ENCODE measurements at regions not wholly inside any gene's neighbourhood (a gene's known extent, or its start where the extent isn't known, plus 50 kb on each side); places are given as distances from the start of the nearest gene placed in this dataset.

- Histone ChIP-seq H3K4me1 (no peaks in the 10 kb centered on the region), H3K9me3 (peaks cover 0 to 5% (median 0%) of the 10 kb centered on the region in 8 donors), H3K36me3 (no peaks in the 10 kb centered on the region), H3K4me3 (no peak overlapping the region), H3K27ac (no peak overlapping the region), H3K27me3 (replicated peaks in 1 of 7) (no peaks in the 10 kb centered on the region)
- intact Hi-C loops (cut with DNase I; ENCODE audit: low total_unique reads): no loop called here
- TF ChIP-seq POLR2A (IDR thresholded peaks at IDR 0.05) (no peak), POLR2AphosphoS5 (IDR thresholded peaks at IDR 0.05) (no peak), CTCF (IDR thresholded peaks at IDR 0.05 in 8 of 11, conservative IDR thresholded peaks at IDR 0.05 in 3 of 11) (no peak)
- whole genome bisulfite sequencing, 5 donors: 73 to 90% (median 84%) methylated on average over 8 of the region's 8 CpGs
- DNase-seq: no peak
Observed at GRCh38 chr7:54701982-54702381, 57.0 kb downstream of the SEC61G start.

GRCh38 chr7:54699715-54700114, 59.3 kb downstream of the SEC61G start:
- intact Hi-C loops (cut with DNase I; ENCODE audit: low total_unique reads): no loop called here
- no peaks in the 10 kb centered on the region for H3K27me3 ChIP-seq (replicated peaks in 1 of 7)
- H3K27ac ChIP-seq: no peak overlapping the region
- DNase-seq: no peak
- H3K36me3 ChIP-seq: no peaks in the 10 kb centered on the region
- H3K4me1 ChIP-seq: no peaks in the 10 kb centered on the region
- WGBS, 5 donors: 52 to 86% (median 82%) methylated on average over 5 of the region's 5 CpGs
- no peak overlapping the region for H3K4me3 ChIP-seq
- no peak for TF ChIP-seq POLR2AphosphoS5 (IDR thresholded peaks at IDR 0.05)
- no peak for TF ChIP-seq CTCF (IDR thresholded peaks at IDR 0.05 in 8 of 11, conservative IDR thresholded peaks at IDR 0.05 in 3 of 11)
- TF ChIP-seq POLR2A (IDR thresholded peaks at IDR 0.05): no peak
- peaks cover 0 to 5% (median 0%) of the 10 kb centered on the region in 8 donors for H3K9me3 ChIP-seq

- no peak for DNase-seq
- intact Hi-C loops (cut with DNase I; ENCODE audit: low total_unique reads): no loop called here
Observed at GRCh38 chr7:54697659-54698186, 61.3 kb downstream of the SEC61G start.

GRCh38 chr7:54690892-54691291, 68.1 kb downstream of the SEC61G start:
- no peak for DNase-seq

More at GRCh38 chr7:54697659-54698186, 61.3 kb downstream of the SEC61G start:
- Histone ChIP-seq H3K27ac (no peak overlapping the region), H3K27me3 (replicated peaks in 1 of 7) (no peaks in the 10 kb centered on the region), H3K4me1 (no peaks in the 10 kb centered on the region), H3K4me3 (no peak overlapping the region), H3K36me3 (no peaks in the 10 kb centered on the region), H3K9me3 (peaks cover 0 to 5% (median 0%) of the 10 kb centered on the region in 8 donors)
- no peak for TF ChIP-seq POLR2AphosphoS5 (IDR thresholded peaks at IDR 0.05)
- WGBS, 5 donors: 67 to 86% (median 72%) methylated on average over 26 to 32 of the region's 32 CpGs

More at GRCh38 chr7:54690892-54691291, 68.1 kb downstream of the SEC61G start:
- H3K27ac ChIP-seq: no peak overlapping the region
- no peaks in the 10 kb centered on the region for H3K4me1 ChIP-seq
- no peaks in the 10 kb centered on the region for H3K27me3 ChIP-seq (replicated peaks in 1 of 7)
- intact Hi-C loops (cut with DNase I; ENCODE audit: low total_unique reads): no loop called here
- no peaks in the 10 kb centered on the region for H3K9me3 ChIP-seq
- no peak overlapping the region for H3K4me3 ChIP-seq
- H3K36me3 ChIP-seq: no peaks in the 10 kb centered on the region
- TF ChIP-seq POLR2AphosphoS5 (IDR thresholded peaks at IDR 0.05) (no peak), CTCF (IDR thresholded peaks at IDR 0.05 in 8 of 11, conservative IDR thresholded peaks at IDR 0.05 in 3 of 11) (no peak), POLR2A (IDR thresholded peaks at IDR 0.05) (no peak)
- WGBS, 5 donors: 86 to 92% (median 89%) methylated on average over 14 of the region's 14 CpGs

Data from spleen (tissue), 11 donors.